ENCODE measurements at regions not wholly inside any gene's neighbourhood (a gene's known extent, or its start where the extent isn't known, plus 50 kb on each side); places are given as distances from the start of the nearest gene placed in this dataset.

DNA sequence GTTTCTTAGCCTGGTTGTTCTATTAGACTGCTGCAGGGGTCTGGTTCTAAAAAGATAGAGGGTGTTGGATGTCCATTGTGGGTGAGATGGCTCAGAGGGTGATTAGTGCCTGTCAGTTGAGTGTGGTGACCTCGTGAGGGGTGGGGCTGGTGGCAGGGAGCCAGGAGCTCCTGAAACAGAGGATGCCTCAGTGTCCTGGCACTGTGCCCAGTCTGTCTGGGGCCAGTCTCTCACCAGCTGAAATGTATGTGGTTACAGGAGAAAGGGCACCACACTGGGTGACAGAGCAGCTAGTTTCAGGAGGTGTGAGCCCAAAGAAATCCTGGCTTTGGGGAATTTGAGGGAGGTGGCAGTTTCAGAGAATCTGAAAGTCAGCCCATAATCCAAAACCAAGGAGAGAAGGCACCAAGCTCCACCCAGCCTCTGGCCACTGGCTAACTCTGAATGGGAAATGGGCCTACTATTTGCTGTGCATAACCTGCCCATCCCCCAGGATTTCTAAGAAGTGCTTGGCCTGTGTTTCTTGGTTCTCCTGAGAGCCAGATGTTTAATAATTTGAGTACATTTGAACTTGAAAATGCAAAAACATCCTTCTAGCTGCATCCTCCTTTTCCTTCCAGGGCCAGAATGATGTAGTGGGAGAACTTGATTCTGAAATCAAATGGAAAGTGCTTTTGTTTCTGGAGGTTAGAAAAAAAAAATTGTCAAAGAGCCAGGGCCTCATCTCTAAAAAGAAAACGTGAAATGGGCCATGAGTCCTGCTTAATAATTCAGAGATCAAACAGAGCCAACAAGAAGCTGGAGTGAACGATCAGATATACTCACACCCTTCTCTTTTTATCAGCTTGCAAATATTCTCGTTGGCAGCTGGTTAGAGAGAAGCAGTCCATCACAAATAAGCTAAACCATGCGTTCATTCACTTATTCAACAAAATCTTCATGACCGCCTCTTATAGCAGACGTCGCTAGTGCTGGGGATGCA is 92.3 kb downstream of the B3GNT2 start:
- Mint-ChIP-seq H3K9me3 (peaks cover 37% of the 10 kb centered on the region), H3K27ac (no peak overlapping the region), H3K36me3 (peaks cover 34% of the 10 kb centered on the region), H3K4me1 (peaks cover 7% of the 10 kb centered on the region), H3K4me3 (no peak overlapping the region), H3K27me3 (ENCODE audit: low read depth) (peaks cover 7% of the 10 kb centered on the region)
- no peak for ATAC-seq
- TF ChIP-seq OVOL2 (CRISPR knock-in tag; IDR thresholded peaks at IDR 0.05; ENCODE audit: borderline replicate concordance): no peak
- TF ChIP-seq ZNF263 (CRISPR knock-in tag; IDR thresholded peaks at IDR 0.05; ENCODE audit: low read depth): no peak
- TF ChIP-seq, protein P1, sequence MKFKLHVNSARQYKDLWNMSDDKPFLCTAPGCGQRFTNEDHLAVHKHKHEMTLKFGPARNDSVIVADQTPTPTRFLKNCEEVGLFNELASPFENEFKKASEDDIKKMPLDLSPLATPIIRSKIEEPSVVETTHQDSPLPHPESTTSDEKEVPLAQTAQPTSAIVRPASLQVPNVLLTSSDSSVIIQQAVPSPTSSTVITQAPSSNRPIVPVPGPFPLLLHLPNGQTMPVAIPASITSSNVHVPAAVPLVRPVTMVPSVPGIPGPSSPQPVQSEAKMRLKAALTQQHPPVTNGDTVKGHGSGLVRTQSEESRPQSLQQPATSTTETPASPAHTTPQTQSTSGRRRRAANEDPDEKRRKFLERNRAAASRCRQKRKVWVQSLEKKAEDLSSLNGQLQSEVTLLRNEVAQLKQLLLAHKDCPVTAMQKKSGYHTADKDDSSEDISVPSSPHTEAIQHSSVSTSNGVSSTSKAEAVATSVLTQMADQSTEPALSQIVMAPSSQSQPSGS (CRISPR knock-in tag; IDR thresholded peaks at IDR 0.05; ENCODE audit: borderline replicate concordance, low read depth): no peak
- TF ChIP-seq, protein P2, sequence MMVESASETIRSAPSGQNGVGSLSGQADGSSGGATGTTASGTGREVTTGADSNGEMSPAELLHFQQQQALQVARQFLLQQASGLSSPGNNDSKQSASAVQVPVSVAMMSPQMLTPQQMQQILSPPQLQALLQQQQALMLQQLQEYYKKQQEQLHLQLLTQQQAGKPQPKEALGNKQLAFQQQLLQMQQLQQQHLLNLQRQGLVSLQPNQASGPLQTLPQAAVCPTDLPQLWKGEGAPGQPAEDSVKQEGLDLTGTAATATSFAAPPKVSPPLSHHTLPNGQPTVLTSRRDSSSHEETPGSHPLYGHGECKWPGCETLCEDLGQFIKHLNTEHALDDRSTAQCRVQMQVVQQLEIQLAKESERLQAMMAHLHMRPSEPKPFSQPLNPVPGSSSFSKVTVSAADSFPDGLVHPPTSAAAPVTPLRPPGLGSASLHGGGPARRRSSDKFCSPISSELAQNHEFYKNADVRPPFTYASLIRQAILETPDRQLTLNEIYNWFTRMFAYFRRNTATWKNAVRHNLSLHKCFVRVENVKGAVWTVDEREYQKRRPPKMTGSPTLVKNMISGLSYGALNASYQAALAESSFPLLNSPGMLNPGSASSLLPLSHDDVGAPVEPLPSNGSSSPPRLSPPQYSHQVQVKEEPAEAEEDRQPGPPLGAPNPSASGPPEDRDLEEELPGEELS (CRISPR knock-in tag; IDR thresholded peaks at IDR 0.05): no peak
- no peak for TF ChIP-seq CBFB (CRISPR knock-in tag; IDR thresholded peaks at IDR 0.05; ENCODE audit: low read depth)
- no peak for TF ChIP-seq SMAD4 (CRISPR knock-in tag; IDR thresholded peaks at IDR 0.05)
- TF ChIP-seq, protein P3, sequence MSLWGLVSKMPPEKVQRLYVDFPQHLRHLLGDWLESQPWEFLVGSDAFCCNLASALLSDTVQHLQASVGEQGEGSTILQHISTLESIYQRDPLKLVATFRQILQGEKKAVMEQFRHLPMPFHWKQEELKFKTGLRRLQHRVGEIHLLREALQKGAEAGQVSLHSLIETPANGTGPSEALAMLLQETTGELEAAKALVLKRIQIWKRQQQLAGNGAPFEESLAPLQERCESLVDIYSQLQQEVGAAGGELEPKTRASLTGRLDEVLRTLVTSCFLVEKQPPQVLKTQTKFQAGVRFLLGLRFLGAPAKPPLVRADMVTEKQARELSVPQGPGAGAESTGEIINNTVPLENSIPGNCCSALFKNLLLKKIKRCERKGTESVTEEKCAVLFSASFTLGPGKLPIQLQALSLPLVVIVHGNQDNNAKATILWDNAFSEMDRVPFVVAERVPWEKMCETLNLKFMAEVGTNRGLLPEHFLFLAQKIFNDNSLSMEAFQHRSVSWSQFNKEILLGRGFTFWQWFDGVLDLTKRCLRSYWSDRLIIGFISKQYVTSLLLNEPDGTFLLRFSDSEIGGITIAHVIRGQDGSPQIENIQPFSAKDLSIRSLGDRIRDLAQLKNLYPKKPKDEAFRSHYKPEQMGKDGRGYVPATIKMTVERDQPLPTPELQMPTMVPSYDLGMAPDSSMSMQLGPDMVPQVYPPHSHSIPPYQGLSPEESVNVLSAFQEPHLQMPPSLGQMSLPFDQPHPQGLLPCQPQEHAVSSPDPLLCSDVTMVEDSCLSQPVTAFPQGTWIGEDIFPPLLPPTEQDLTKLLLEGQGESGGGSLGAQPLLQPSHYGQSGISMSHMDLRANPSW (CRISPR knock-in tag; conservative IDR thresholded peaks at IDR 0.05; ENCODE audit: low read depth): no peak
- no peak for TF ChIP-seq CREM (CRISPR knock-in tag; IDR thresholded peaks at IDR 0.05)
- TF ChIP-seq MYBL2 (CRISPR knock-in tag; IDR thresholded peaks at IDR 0.05): no peak
- CTCF ChIA-PET: interaction anchor here (0.6 to 3.1 kb wide), 2 partner anchors 9 to 26 kb away, joined by 3 to 13 read pairs; no protein-coding TSS in a partner anchor
- POLR2A ChIA-PET: no interaction called here
- DNase-seq (ENCODE audit: low spot score): no peak

DNA sequence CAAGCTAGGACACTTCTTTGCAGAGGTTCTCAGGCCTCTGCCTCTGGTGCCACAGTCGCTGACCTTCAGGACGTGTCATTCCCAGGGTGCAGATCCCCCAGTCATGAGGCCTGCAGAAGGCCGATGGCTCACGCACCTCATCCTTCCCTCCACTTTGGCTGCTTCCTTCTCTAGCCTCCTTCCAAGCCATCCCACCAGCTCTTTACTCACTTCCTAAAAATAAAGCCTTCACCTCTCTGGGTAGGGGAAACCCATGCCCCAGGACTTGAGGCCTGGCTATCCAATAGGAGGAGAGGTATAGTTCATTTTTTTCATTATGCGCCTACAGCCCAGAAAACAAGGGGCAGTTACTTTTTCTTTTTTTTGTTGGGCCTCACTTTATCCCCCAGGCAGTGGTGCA is 91.4 kb downstream of the B3GNT2 start:
- no peak overlapping the region for H3K27ac Mint-ChIP-seq
- DNase-seq (ENCODE audit: low spot score) (no peak), ATAC-seq (no peak)
- H3K4me3 Mint-ChIP-seq: no peak overlapping the region
- peaks cover 7% of the 10 kb centered on the region for H3K27me3 Mint-ChIP-seq (ENCODE audit: low read depth)
- ChIA-PET POLR2A (no interaction called here), CTCF (interaction anchor here (3.1 kb wide), 1 partner anchor 10 kb away, joined by 13 read pairs; no protein-coding TSS in a partner anchor)
- peaks cover 38% of the 10 kb centered on the region for H3K36me3 Mint-ChIP-seq
- TF ChIP-seq GABPB1 (CRISPR knock-in tag; IDR thresholded peaks at IDR 0.05): no peak
- H3K4me1 Mint-ChIP-seq: peaks cover 6% of the 10 kb centered on the region; the same call in 1 of the 2 replicates
- peaks cover 46% of the 10 kb centered on the region for H3K9me3 Mint-ChIP-seq

DNA sequence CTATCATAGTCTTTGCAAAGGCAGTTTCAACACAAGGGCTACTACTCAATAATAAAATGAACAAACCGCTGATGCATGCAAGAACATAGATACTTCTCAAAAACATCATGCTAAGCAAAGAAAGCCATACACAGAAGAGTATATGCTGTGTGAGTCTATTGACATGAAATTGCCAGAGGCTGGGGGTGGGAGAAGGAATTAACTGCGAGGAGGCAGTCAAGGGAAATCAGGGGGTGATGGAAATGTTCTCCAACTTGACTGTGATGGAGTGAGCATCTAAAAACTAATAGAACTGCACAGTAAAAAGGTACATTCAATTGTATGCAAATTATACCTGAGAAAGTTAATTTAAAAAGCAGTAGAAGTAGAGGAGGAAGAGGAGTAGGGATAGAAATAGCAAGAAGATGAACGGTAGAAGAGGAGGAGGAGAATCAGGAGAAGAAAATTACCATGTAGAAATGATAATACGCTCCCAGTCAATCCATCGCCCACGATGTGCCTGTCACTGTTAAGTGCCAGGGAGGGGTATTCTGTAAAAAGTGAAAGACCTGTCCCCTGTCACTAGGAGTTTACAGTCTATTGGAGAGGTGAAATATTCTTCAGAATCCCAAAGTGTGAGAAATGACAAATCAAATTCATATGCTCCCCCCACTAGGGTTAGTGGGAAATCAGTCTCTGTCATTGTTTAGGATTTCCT is 90.3 kb downstream of the B3GNT2 start:
- Mint-ChIP-seq H3K36me3 (peaks cover 38% of the 10 kb centered on the region), H3K9me3 (peaks cover 48% of the 10 kb centered on the region), H3K4me1 (peaks cover 6% of the 10 kb centered on the region; the same call in 1 of the 2 replicates), H3K27me3 (ENCODE audit: low read depth) (peaks cover 7% of the 10 kb centered on the region), H3K4me3 (no peak overlapping the region), H3K27ac (no peak overlapping the region)
- no peak for DNase-seq (ENCODE audit: low spot score)
- ChIA-PET POLR2A (no interaction called here), CTCF (no interaction called here)
- no peak for ATAC-seq
- TF ChIP-seq, protein P4, sequence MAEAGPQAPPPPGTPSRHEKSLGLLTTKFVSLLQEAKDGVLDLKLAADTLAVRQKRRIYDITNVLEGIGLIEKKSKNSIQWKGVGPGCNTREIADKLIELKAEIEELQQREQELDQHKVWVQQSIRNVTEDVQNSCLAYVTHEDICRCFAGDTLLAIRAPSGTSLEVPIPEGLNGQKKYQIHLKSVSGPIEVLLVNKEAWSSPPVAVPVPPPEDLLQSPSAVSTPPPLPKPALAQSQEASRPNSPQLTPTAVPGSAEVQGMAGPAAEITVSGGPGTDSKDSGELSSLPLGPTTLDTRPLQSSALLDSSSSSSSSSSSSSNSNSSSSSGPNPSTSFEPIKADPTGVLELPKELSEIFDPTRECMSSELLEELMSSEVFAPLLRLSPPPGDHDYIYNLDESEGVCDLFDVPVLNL (CRISPR knock-in tag; IDR thresholded peaks at IDR 0.05; ENCODE audit: borderline replicate concordance, low read depth): no peak
- TF ChIP-seq, protein P5, sequence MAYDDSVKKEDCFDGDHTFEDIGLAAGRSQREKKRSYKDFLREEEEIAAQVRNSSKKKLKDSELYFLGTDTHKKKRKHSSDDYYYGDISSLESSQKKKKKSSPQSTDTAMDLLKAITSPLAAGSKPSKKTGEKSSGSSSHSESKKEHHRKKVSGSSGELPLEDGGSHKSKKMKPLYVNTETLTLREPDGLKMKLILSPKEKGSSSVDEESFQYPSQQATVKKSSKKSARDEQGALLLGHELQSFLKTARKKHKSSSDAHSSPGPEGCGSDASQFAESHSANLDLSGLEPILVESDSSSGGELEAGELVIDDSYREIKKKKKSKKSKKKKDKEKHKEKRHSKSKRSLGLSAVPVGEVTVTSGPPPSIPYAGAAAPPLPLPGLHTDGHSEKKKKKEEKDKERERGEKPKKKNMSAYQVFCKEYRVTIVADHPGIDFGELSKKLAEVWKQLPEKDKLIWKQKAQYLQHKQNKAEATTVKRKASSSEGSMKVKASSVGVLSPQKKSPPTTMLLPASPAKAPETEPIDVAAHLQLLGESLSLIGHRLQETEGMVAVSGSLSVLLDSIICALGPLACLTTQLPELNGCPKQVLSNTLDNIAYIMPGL (CRISPR knock-in tag; IDR thresholded peaks at IDR 0.05): no peak
- TF ChIP-seq, protein P6, sequence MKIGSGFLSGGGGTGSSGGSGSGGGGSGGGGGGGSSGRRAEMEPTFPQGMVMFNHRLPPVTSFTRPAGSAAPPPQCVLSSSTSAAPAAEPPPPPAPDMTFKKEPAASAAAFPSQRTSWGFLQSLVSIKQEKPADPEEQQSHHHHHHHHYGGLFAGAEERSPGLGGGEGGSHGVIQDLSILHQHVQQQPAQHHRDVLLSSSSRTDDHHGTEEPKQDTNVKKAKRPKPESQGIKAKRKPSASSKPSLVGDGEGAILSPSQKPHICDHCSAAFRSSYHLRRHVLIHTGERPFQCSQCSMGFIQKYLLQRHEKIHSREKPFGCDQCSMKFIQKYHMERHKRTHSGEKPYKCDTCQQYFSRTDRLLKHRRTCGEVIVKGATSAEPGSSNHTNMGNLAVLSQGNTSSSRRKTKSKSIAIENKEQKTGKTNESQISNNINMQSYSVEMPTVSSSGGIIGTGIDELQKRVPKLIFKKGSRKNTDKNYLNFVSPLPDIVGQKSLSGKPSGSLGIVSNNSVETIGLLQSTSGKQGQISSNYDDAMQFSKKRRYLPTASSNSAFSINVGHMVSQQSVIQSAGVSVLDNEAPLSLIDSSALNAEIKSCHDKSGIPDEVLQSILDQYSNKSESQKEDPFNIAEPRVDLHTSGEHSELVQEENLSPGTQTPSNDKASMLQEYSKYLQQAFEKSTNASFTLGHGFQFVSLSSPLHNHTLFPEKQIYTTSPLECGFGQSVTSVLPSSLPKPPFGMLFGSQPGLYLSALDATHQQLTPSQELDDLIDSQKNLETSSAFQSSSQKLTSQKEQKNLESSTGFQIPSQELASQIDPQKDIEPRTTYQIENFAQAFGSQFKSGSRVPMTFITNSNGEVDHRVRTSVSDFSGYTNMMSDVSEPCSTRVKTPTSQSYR (CRISPR knock-in tag; IDR thresholded peaks at IDR 0.05): no peak
- TF ChIP-seq, protein P7, sequence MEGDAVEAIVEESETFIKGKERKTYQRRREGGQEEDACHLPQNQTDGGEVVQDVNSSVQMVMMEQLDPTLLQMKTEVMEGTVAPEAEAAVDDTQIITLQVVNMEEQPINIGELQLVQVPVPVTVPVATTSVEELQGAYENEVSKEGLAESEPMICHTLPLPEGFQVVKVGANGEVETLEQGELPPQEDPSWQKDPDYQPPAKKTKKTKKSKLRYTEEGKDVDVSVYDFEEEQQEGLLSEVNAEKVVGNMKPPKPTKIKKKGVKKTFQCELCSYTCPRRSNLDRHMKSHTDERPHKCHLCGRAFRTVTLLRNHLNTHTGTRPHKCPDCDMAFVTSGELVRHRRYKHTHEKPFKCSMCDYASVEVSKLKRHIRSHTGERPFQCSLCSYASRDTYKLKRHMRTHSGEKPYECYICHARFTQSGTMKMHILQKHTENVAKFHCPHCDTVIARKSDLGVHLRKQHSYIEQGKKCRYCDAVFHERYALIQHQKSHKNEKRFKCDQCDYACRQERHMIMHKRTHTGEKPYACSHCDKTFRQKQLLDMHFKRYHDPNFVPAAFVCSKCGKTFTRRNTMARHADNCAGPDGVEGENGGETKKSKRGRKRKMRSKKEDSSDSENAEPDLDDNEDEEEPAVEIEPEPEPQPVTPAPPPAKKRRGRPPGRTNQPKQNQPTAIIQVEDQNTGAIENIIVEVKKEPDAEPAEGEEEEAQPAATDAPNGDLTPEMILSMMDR (IDR thresholded peaks at IDR 0.05): no peak

Measured in WTC11 (cell line).